Fibroblast of lung (primary cell): ENCODE measurements at regions not wholly inside any gene's neighbourhood (a gene's known extent, or its start where the extent isn't known, plus 50 kb on each side); places are given as distances from the start of the nearest gene placed in this dataset.
A peak's percentile ranks its signal among the peaks of the same experiment; 100 is the strongest.

ENCODE experiments used
- EZH2 ChIP-seq: IDR thresholded peaks from 2 replicates; pipeline ENCODE4 v1.5.1; 2012; ENCODE audit warnings: low read length, control low read depth, mild to moderate bottlenecking; ENCODE audit errors: missing control alignments
- TF ChIP-seq, protein P1 (sequence below), 2 donors: IDR thresholded peaks in 1 of 2; conservative IDR thresholded peaks in 1 of 2; 1 replicate in 1 of 2; 2 replicates in 1 of 2; pipeline ENCODE4 v1.5.1; 2011 to 2012; ENCODE audit warnings: low read length in 2 of 2, control low read depth in 1 of 2, inconsistent platforms in 1 of 2, low read depth in 1 of 2, mild to moderate bottlenecking in 1 of 2

DNA sequence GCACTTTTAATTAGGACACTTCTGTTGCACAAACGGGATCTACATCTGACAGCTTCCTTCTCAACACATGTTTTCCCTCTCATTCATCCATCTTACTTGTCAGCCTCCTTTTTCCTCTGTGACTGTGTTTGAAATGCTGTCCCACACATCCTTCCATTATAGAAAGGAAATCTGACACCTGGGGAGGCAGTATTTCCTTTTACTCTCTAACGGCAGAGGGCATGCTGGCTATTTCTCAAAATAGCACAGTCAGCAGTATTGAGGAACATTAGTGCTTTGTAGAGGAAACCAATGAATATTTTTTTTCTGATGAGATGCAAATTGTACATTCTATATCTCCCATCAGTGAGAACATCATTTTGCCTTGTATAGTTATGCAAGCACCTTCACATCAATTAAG lies 668.7 kb downstream of the SLC4A3 start:
- no peak for TF ChIP-seq EZH2
- TF ChIP-seq, protein P1, sequence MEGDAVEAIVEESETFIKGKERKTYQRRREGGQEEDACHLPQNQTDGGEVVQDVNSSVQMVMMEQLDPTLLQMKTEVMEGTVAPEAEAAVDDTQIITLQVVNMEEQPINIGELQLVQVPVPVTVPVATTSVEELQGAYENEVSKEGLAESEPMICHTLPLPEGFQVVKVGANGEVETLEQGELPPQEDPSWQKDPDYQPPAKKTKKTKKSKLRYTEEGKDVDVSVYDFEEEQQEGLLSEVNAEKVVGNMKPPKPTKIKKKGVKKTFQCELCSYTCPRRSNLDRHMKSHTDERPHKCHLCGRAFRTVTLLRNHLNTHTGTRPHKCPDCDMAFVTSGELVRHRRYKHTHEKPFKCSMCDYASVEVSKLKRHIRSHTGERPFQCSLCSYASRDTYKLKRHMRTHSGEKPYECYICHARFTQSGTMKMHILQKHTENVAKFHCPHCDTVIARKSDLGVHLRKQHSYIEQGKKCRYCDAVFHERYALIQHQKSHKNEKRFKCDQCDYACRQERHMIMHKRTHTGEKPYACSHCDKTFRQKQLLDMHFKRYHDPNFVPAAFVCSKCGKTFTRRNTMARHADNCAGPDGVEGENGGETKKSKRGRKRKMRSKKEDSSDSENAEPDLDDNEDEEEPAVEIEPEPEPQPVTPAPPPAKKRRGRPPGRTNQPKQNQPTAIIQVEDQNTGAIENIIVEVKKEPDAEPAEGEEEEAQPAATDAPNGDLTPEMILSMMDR (conservative IDR thresholded peaks at IDR 0.05 in 1 of 2, IDR thresholded peaks at IDR 0.05 in 1 of 2; ENCODE audit: low read depth in 1 of 2, low read length in 2 of 2) = peak in 1 of 2 donors; percentile 22
